Lower lobe of right lung (tissue), 2 donors: ENCODE measurements at regions not wholly inside any gene's neighbourhood (a gene's known extent, or its start where the extent isn't known, plus 50 kb on each side); places are given as distances from the start of the nearest gene placed in this dataset.

Experiments used
- ATAC-seq, 2 donors: fragments of 200-7000 bp; cut with Tn5 transposase; one replicate each; pipeline ENCODE4 v1.9.1; 2020 to 2022; ENCODE audit warnings: mild to moderate bottlenecking in 2 of 2, moderate library complexity in 2 of 2
- DNase-seq: peaks from one replicate; pipeline ENCODE4 v3.0.0-alpha.2; 2020
- H3K27ac ChIP-seq: fragments of 200-600 bp; one replicate; pipeline ENCODE4 v1.8.0; 2022
- H3K27me3 ChIP-seq: fragments of 200-600 bp; one replicate; pipeline ENCODE4 v1.8.0; 2022; ENCODE audit warnings: low read depth
- H3K36me3 ChIP-seq: fragments of 200-600 bp; one replicate; pipeline ENCODE4 v1.8.0; 2022; ENCODE audit warnings: mild to moderate bottlenecking
- H3K4me1 ChIP-seq: fragments of 200-600 bp; one replicate; pipeline ENCODE4 v1.8.0; 2022
- H3K4me3 ChIP-seq: fragments of 200-600 bp; one replicate; pipeline ENCODE4 v1.8.0; 2022; ENCODE audit warnings: mild to moderate bottlenecking
- H3K9me3 ChIP-seq: fragments of 200-600 bp; one replicate; pipeline ENCODE4 v1.8.0; 2022
- intact Hi-C: fragments of 100-400 bp; cut with DNase I; formaldehyde crosslinking; loops from one replicate; pipeline ENCODE4 v1.11.0; 2022
- TF ChIP-seq, protein P1 (sequence below): fragments of 200-600 bp; IDR thresholded peaks from one replicate; pipeline ENCODE4 v1.8.0; 2022; ENCODE audit warnings: antibody characterized with exemption, mild to moderate bottlenecking
- donor health status: DM: no; HTN: yes; CAD: no; lungs with severe emphysema.

DNA sequence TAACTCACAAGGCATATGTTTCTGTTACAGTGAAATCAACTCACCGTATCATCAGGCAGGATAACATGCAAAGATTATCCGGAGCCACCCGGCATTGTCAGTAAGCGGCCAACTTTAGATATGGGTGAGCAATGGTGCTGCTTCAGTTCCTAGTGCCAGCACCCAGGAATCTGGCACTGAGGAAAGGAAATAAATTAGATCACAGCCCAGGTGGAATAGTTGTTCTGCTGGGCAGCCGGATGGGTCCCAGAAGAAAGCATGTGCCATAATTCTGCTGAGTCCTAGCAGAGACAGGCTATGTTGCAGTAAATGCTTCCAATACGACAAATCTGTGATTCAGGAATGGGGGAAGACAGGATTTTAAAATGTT is 183.6 kb upstream of the SPTLC3 start:
- ATAC-seq (no peak), DNase-seq (no peak)
- no peak overlapping the region for H3K4me3 ChIP-seq
- TF ChIP-seq, protein P1, sequence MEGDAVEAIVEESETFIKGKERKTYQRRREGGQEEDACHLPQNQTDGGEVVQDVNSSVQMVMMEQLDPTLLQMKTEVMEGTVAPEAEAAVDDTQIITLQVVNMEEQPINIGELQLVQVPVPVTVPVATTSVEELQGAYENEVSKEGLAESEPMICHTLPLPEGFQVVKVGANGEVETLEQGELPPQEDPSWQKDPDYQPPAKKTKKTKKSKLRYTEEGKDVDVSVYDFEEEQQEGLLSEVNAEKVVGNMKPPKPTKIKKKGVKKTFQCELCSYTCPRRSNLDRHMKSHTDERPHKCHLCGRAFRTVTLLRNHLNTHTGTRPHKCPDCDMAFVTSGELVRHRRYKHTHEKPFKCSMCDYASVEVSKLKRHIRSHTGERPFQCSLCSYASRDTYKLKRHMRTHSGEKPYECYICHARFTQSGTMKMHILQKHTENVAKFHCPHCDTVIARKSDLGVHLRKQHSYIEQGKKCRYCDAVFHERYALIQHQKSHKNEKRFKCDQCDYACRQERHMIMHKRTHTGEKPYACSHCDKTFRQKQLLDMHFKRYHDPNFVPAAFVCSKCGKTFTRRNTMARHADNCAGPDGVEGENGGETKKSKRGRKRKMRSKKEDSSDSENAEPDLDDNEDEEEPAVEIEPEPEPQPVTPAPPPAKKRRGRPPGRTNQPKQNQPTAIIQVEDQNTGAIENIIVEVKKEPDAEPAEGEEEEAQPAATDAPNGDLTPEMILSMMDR = no peak
- intact Hi-C loops = no loop called here
- H3K9me3 ChIP-seq = no peaks in the 10 kb centered on the region
- no peak overlapping the region for H3K27ac ChIP-seq
- H3K27me3 ChIP-seq = no peaks in the 10 kb centered on the region
- H3K36me3 ChIP-seq = no peaks in the 10 kb centered on the region
- H3K4me1 ChIP-seq = peaks cover 6% of the 10 kb centered on the region

DNA sequence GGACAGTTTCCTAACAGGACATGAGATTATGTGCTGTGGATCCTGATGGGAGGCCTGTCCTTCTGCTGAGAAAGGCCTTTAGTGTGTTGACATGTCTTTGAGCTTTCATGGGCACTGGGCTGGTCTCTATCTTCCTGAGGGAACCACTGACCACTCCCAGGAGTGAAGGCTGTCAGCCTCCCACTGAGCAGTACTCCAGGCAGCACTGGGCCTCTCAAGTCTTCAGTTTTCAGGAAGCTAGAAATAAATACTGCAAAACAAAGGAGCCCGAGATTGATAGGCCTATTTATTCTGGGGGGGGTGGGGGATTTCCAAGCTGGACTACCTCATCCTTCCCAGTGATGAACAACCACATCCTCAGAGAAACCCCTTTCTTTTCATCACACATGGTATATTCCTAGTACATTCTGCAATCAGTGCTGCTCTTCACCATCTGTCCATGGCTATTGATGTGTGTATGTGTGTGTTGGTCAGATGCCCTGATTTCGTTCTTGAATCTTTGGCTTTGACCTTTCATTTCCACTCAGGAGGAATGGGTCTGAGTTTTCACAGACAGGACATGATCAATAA is 180.9 kb upstream of the SPTLC3 start:
- intact Hi-C loops = no loop called here
- H3K36me3 ChIP-seq = no peaks in the 10 kb centered on the region
- DNase-seq = no peak
- no peaks in the 10 kb centered on the region for H3K9me3 ChIP-seq
- TF ChIP-seq, protein P1 = no peak
- no peak overlapping the region for H3K4me3 ChIP-seq
- peaks cover 6% of the 10 kb centered on the region for H3K4me1 ChIP-seq
- no peak for ATAC-seq
- no peak overlapping the region for H3K27ac ChIP-seq
- H3K27me3 ChIP-seq = no peaks in the 10 kb centered on the region

- Histone ChIP-seq H3K9me3 (no peaks in the 10 kb centered on the region), H3K4me1 (peaks cover 6% of the 10 kb centered on the region), H3K27me3 (no peaks in the 10 kb centered on the region), H3K36me3 (no peaks in the 10 kb centered on the region), H3K27ac (no peak overlapping the region), H3K4me3 (no peak overlapping the region)
- intact Hi-C loops = no loop called here
- TF ChIP-seq, protein P1 = no peak
- DNase-seq = no peak
- ATAC-seq = no peak
Observed at GRCh38 chr20:12829170-12829569, 179.6 kb upstream of the SPTLC3 start.

DNA sequence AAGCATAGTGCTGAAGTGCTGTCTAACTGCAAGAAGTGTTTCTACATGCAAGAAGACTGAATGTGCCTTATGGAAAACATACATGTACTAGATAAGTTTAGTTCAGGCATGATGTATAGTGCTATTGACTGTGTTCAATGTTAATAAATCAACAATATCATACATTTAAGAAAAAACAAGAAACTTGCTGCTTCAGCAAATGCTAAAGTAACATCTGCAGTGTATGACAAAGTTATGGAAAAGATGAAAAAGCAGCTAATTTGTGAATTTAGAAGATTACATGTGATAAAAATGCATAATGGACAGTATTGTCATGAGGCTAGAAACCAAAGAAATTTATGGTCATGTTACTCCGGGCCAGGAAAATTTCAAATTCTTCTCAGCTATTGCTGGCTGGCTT is 174.9 kb upstream of the SPTLC3 start:
- H3K36me3 ChIP-seq = no peaks in the 10 kb centered on the region
- ATAC-seq (no peak), DNase-seq (no peak)
- no peaks in the 10 kb centered on the region for H3K4me1 ChIP-seq
- H3K27ac ChIP-seq = no peak overlapping the region
- TF ChIP-seq, protein P1 = no peak
- intact Hi-C loops = no loop called here
- H3K4me3 ChIP-seq = no peak overlapping the region
- no peaks in the 10 kb centered on the region for H3K27me3 ChIP-seq
- no peaks in the 10 kb centered on the region for H3K9me3 ChIP-seq

GRCh38 chr20:12835999-12836398 is 172.8 kb upstream of the SPTLC3 start:
- Histone ChIP-seq H3K4me1 (no peaks in the 10 kb centered on the region), H3K27ac (no peak overlapping the region), H3K27me3 (no peaks in the 10 kb centered on the region), H3K9me3 (no peaks in the 10 kb centered on the region), H3K4me3 (no peak overlapping the region), H3K36me3 (no peaks in the 10 kb centered on the region)
- TF ChIP-seq, protein P1 = no peak
- DNase-seq (no peak), ATAC-seq (no peak)
- intact Hi-C loops = no loop called here

GRCh38 chr20:12837646-12838045 is 171.1 kb upstream of the SPTLC3 start:
- H3K4me3 ChIP-seq = no peak overlapping the region
- ATAC-seq = peak in 1 of 2 donors; percentile 46
- TF ChIP-seq, protein P1 = no peak
- no peaks in the 10 kb centered on the region for H3K27me3 ChIP-seq
- H3K4me1 ChIP-seq = no peaks in the 10 kb centered on the region
- intact Hi-C loops = no loop called here
- H3K27ac ChIP-seq = no peak overlapping the region
- DNase-seq = no peak
- H3K9me3 ChIP-seq = no peaks in the 10 kb centered on the region
- H3K36me3 ChIP-seq = no peaks in the 10 kb centered on the region
